Activated T-cell treated with anti-CD3 and anti-CD28 coated beads, Interleukin-2, amount 50 U/mL, for 72 hours (primary cell): ENCODE measurements at regions not wholly inside any gene's neighbourhood (a gene's known extent, or its start where the extent isn't known, plus 50 kb on each side); places are given as distances from the start of the nearest gene placed in this dataset.

Source experiments
- ATAC-seq, 2 donors: fragments of 150-1000 bp; cut with Tn5 transposase; replicated peaks in 1 of 2; 2 replicates each; pipeline ENCODE4 v1.10.0; 2021; ENCODE audit warnings: moderate library complexity in 2 of 2, mild to moderate bottlenecking in 1 of 2
- DNase-seq, 2 donors: peaks; one replicate each; pipeline ENCODE4 v3.0.0; 2021 to 2022; ENCODE audit warnings: mixed read lengths in 1 of 2
- H3K27ac Mint-ChIP-seq: one replicate; pipeline ENCODE4 v1.8.0; 2022; ENCODE audit warnings: mild to moderate bottlenecking, moderate library complexity, mixed read lengths
- H3K27me3 Mint-ChIP-seq: one replicate; pipeline ENCODE4 v1.8.0; 2022; ENCODE audit warnings: low read depth, mixed read lengths
- H3K36me3 Mint-ChIP-seq, 2 donors: one replicate each; pipeline ENCODE4 v1.8.0; 2022; ENCODE audit warnings: mixed read lengths in 2 of 2, mild to moderate bottlenecking in 1 of 2; ENCODE audit not compliant: insufficient read depth in 2 of 2
- H3K4me1 Mint-ChIP-seq: one replicate; pipeline ENCODE4 v1.8.0; 2022; ENCODE audit warnings: low read depth, mixed read lengths
- H3K4me3 Mint-ChIP-seq, 2 donors: one replicate each; pipeline ENCODE4 v1.8.0; 2022; ENCODE audit warnings: mild to moderate bottlenecking in 2 of 2, mixed read lengths in 2 of 2, moderate library complexity in 2 of 2
- H3K9me3 Mint-ChIP-seq, 2 donors: one replicate each; pipeline ENCODE4 v1.8.0; 2022; ENCODE audit warnings: mixed read lengths in 2 of 2

DNA sequence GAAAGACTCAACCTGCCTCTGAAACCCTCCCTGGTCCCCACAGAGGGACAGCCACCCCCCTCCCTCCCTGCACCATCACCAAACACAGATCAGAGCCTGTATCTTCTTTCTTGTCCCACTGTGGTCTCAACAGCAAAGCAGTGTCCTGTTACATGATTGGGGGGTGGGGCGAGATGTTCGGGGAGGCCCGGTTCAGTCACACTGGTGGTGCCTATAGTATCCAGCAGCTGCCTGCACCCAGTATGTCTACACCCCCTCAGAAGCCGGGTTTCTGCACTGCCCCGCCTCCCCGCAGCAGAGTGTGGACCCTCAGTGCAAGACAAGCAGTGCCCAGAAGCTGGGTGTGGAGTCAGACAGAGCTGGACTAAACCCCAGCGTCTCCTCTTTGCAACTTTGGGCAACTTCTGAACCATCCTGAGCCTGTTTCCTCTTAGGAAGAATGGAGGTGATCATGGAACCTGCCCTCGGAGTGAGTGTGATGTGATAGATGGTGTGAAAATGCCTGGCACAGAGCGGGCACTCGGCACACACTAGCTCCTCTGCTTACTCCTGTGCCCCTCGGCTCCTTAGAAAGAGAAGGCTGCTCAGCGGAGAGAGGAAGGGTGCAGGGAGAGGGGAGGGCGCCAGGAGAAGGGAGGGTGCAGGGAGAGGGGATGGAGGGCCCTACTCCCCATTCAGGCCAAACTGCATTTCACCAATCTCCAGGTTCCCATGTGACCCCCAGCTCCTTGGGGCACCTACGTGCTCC lies 84.0 kb upstream of the TNRC6C start:
- DNase-seq = no peak
- peaks cover 50% of the 10 kb centered on the region for H3K4me1 Mint-ChIP-seq
- H3K9me3 Mint-ChIP-seq = peaks cover 10 to 11% of the 10 kb centered on the region in 2 donors
- peaks cover 11 to 22% of the 10 kb centered on the region in 2 donors for H3K36me3 Mint-ChIP-seq
- H3K4me3 Mint-ChIP-seq = no peak overlapping the region
- H3K27ac Mint-ChIP-seq = no peak overlapping the region
- no peak for ATAC-seq
- H3K27me3 Mint-ChIP-seq = peaks cover 5% of the 10 kb centered on the region

DNA sequence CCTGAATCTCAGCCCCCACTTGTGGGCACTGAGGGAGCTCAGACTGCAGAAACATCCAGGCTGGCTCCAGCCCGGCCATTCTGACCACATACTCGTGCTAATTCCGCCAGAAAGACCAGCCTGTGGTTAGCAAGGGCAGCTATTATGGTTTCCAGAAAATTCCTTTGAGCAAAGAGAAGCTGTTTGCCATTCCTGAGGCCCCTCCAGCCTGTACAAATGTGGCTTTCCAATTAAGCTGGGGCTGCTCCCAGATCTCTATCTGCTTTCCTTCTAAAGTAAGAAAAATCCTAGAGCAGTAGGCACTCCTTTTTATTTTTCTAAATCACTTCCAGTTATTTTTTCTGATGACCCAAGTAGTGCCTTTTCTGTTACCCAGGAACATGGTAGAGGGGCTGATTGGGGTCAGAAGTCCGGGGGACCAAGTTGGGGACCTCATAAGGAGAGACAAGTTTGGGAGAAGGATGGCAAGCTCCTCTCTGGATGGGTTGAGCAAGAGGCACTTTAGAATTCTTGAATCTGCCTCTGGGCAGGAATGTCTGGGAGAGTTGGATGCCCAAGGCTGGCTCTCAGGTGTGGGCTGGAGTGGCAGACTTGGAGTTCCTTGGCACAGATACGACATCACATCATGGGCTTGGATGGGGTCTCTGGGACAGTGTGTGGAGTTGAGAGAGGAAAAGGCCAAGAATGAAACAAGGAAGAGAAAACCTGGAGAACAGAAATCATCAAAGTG lies 83.3 kb upstream of the TNRC6C start:
- ATAC-seq = no peak
- H3K36me3 Mint-ChIP-seq = peaks cover 11 to 22% of the 10 kb centered on the region in 2 donors
- peaks cover 10 to 11% of the 10 kb centered on the region in 2 donors for H3K9me3 Mint-ChIP-seq
- DNase-seq = no peak
- H3K4me1 Mint-ChIP-seq = peaks cover 51% of the 10 kb centered on the region
- H3K27ac Mint-ChIP-seq = no peak overlapping the region
- H3K4me3 Mint-ChIP-seq = no peak overlapping the region
- H3K27me3 Mint-ChIP-seq = peaks cover 5% of the 10 kb centered on the region

GRCh38 chr17:77875881-77876509 lies 82.5 kb upstream of the TNRC6C start:
- peak in 1 of 2 donors; percentile 44 for DNase-seq
- H3K9me3 Mint-ChIP-seq = peaks cover 10 to 11% of the 10 kb centered on the region in 2 donors
- H3K27me3 Mint-ChIP-seq = peaks cover 5% of the 10 kb centered on the region
- ATAC-seq = peak; percentile 83 to 91
- H3K4me3 Mint-ChIP-seq = no peak overlapping the region
- peaks cover 11 to 22% of the 10 kb centered on the region in 2 donors for H3K36me3 Mint-ChIP-seq
- no peak overlapping the region for H3K27ac Mint-ChIP-seq
- peaks cover 57% of the 10 kb centered on the region for H3K4me1 Mint-ChIP-seq

- H3K27ac Mint-ChIP-seq = no peak overlapping the region
- peaks cover 11 to 22% of the 10 kb centered on the region in 2 donors for H3K36me3 Mint-ChIP-seq
- peaks cover 10 to 11% of the 10 kb centered on the region in 2 donors for H3K9me3 Mint-ChIP-seq
- H3K27me3 Mint-ChIP-seq = peaks cover 5% of the 10 kb centered on the region
- no peak for ATAC-seq
- no peak for DNase-seq
- H3K4me3 Mint-ChIP-seq = no peak overlapping the region
- peaks cover 57% of the 10 kb centered on the region for H3K4me1 Mint-ChIP-seq
Observed at GRCh38 chr17:77877036-77877435, 81.5 kb upstream of the TNRC6C start.

- Mint-ChIP-seq H3K9me3 (peaks cover 10 to 11% of the 10 kb centered on the region in 2 donors), H3K36me3 (peaks cover 11 to 22% of the 10 kb centered on the region in 2 donors), H3K27ac (no peak overlapping the region), H3K27me3 (peaks cover 4% of the 10 kb centered on the region), H3K4me1 (peaks cover 57% of the 10 kb centered on the region), H3K4me3 (no peak overlapping the region)
- DNase-seq = no peak
- ATAC-seq = no peak
Observed at GRCh38 chr17:77877646-77878355, 80.7 kb upstream of the TNRC6C start.

DNA sequence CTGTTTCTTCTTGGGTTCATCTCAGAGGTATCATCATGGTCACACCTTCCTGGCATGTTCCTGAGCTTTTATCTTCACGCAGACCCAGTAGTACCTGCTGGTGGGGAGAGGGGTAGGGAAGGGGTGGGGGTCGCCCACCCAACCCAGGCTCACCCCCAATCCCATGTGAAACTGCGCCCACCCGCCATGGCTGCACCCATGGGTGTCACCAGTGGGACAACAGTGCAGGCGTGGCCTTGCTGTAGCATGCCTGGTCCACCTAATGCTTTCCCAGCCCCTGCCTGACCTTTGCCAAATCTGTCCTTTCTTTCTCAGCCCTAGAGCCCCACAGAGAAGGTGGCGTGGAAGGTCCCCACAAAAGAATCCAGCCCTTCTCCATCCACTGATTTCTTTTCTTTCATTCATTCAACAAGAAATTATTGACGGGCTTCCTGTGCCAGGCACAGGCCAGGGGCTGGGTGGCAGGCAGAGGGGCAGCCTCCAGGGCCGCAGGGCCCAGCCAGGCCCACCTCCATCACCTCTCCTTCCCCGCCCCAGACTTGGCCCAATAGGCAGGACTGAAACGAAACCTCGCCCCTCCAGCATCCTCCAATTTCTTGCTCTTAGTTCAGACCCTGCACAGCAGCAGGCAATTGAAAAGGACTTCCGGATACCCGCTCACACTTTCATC lies 79.1 kb upstream of the TNRC6C start:
- H3K36me3 Mint-ChIP-seq = peaks cover 11 to 17% of the 10 kb centered on the region in 2 donors
- H3K4me3 Mint-ChIP-seq = no peak overlapping the region
- peaks cover 10 to 11% of the 10 kb centered on the region in 2 donors for H3K9me3 Mint-ChIP-seq
- no peak for ATAC-seq
- no peaks in the 10 kb centered on the region for H3K27me3 Mint-ChIP-seq
- DNase-seq = no peak
- no peak overlapping the region for H3K27ac Mint-ChIP-seq
- H3K4me1 Mint-ChIP-seq = peaks cover 59% of the 10 kb centered on the region

DNA sequence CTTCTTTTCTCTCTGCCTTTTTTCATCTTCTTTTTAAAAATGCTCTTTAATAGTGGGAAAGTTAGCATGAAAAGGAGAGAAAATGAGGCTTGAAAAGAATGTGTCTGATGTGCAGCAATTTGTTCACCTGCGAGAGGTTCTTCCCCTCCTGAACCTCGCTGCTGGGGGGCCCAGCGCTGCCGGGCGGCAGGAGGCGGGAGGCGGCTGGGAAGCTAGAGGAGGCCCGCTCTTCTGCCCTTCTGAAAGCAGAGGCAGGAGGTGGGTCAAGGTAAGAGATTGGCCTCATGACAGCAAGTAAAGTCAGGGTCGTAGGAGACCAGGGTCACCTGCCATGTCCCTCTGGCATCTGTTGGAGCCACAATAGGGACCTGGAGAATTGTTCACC lies 78.6 kb upstream of the TNRC6C start:
- ATAC-seq (no peak), DNase-seq (no peak)
- no peak overlapping the region for H3K27ac Mint-ChIP-seq
- H3K36me3 Mint-ChIP-seq = peaks cover 11 to 17% of the 10 kb centered on the region in 2 donors
- no peak overlapping the region for H3K4me3 Mint-ChIP-seq
- no peaks in the 10 kb centered on the region for H3K27me3 Mint-ChIP-seq
- H3K9me3 Mint-ChIP-seq = peaks cover 10 to 11% of the 10 kb centered on the region in 2 donors
- peaks cover 63% of the 10 kb centered on the region for H3K4me1 Mint-ChIP-seq

GRCh38 chr17:77880711-77881450 lies 77.6 kb upstream of the TNRC6C start:
- H3K27ac Mint-ChIP-seq = no peak overlapping the region
- H3K36me3 Mint-ChIP-seq = peaks cover 4 to 10% of the 10 kb centered on the region in 2 donors
- H3K4me3 Mint-ChIP-seq = peak overlapping the region; percentile 68 to 82
- ATAC-seq = no peak
- peaks cover 69% of the 10 kb centered on the region for H3K4me1 Mint-ChIP-seq
- no peaks in the 10 kb centered on the region for H3K27me3 Mint-ChIP-seq
- DNase-seq = no peak
- peaks cover 5 to 6% of the 10 kb centered on the region in 2 donors for H3K9me3 Mint-ChIP-seq

- H3K4me3 Mint-ChIP-seq = peak overlapping the region; percentile 68 to 82
- H3K9me3 Mint-ChIP-seq = peaks cover 2% of the 10 kb centered on the region in 2 donors
- DNase-seq (peak; percentile 83 to 85), ATAC-seq (peak; percentile 63 to 65)
- H3K36me3 Mint-ChIP-seq = peaks cover 0 to 6% of the 10 kb centered on the region in 2 donors
- peaks cover 5% of the 10 kb centered on the region for H3K27me3 Mint-ChIP-seq
- H3K27ac Mint-ChIP-seq = peak overlapping the region; percentile 20
- H3K4me1 Mint-ChIP-seq = peaks cover 75% of the 10 kb centered on the region
Observed at GRCh38 chr17:77881545-77881944, 77.0 kb upstream of the TNRC6C start.

- Mint-ChIP-seq H3K9me3 (peaks cover 2% of the 10 kb centered on the region in 2 donors), H3K4me1 (peaks cover 80% of the 10 kb centered on the region), H3K36me3 (peaks cover 0 to 6% of the 10 kb centered on the region in 2 donors), H3K4me3 (peak overlapping the region; percentile 68 to 82), H3K27me3 (peaks cover 10% of the 10 kb centered on the region), H3K27ac (peak overlapping the region; percentile 84)
- no peak for DNase-seq
- ATAC-seq = peak in 1 of 2 donors; percentile 0
Observed at GRCh38 chr17:77882040-77882439, 76.5 kb upstream of the TNRC6C start.

- peaks cover 15% of the 10 kb centered on the region for H3K27me3 Mint-ChIP-seq
- peak; percentile 90 to 92 for ATAC-seq
Observed at GRCh38 chr17:77882481-77883212, 75.9 kb upstream of the TNRC6C start.

More at GRCh38 chr17:77882481-77883212, 75.9 kb upstream of the TNRC6C start:
- peak; percentile 86 to 90 for DNase-seq
- peaks cover 0 to 2% of the 10 kb centered on the region in 2 donors for H3K36me3 Mint-ChIP-seq
- peak overlapping the region; percentile 68 to 82 for H3K4me3 Mint-ChIP-seq
- peak overlapping the region; percentile 84 for H3K27ac Mint-ChIP-seq
- peaks cover 0 to 2% of the 10 kb centered on the region in 2 donors for H3K9me3 Mint-ChIP-seq
- peaks cover 86% of the 10 kb centered on the region for H3K4me1 Mint-ChIP-seq
